ENCODE measurements at regions not wholly inside any gene's neighbourhood (a gene's known extent, or its start where the extent isn't known, plus 50 kb on each side); places are given as distances from the start of the nearest gene placed in this dataset.
"Not testable (repeated sequence)": the region's sequence is repeated elsewhere in the genome, so short reads cannot be mapped to it uniquely, and the experiment has no call there.

GRCh38 chr7:29635067-29636008 lies 71.7 kb downstream of the PRR15 start:
- H3K4me2 ChIP-seq (ENCODE audit: low read depth, low read length); H3K79me1 ChIP-seq (ENCODE audit: low read depth in 1 of 2, low read length in 2 of 2); H2BK15ac ChIP-seq (ENCODE audit: low read depth, low read length); H3K27ac ChIP-seq (ENCODE audit: insufficient read depth, low read length); H4K20me1 ChIP-seq (ENCODE audit: insufficient read depth, low read length); H4K8ac ChIP-seq (ENCODE audit: low read depth in 2 of 2, low read length in 2 of 2); H2BK5ac ChIP-seq (ENCODE audit: low read depth, low read length, poor library complexity, severe bottlenecking); H3K4ac ChIP-seq (ENCODE audit: low read depth, low read length); H3K18ac ChIP-seq (ENCODE audit: low read depth, low read length); H3K36me3 ChIP-seq (ENCODE audit: control insufficient read depth, insufficient read depth, low read length); H4K91ac ChIP-seq (ENCODE audit: insufficient read depth, low read depth, low read length); H3K23ac ChIP-seq (ENCODE audit: low read depth, low read length); BruUV-seq (replicated peaks); H3K4me1 ChIP-seq (ENCODE audit: control insufficient read depth, insufficient read depth, low read length); H3K56ac ChIP-seq (ENCODE audit: extremely low read depth, insufficient read depth, low read length); H2AK5ac ChIP-seq (ENCODE audit: low read depth, low read length); in situ Hi-C loops (cut with MboI; ENCODE audit: low sequenced_read_pairs); H2BK20ac ChIP-seq (ENCODE audit: low read depth, low read length); H4K5ac ChIP-seq (ENCODE audit: low read depth, low read length); H2BK120ac ChIP-seq (ENCODE audit: low read depth, low read length); POLR2A ChIA-PET (ENCODE audit: unreplicated experiment); H2AFZ ChIP-seq (replicated peaks; ENCODE audit: low read length, poor library complexity); H3K9ac ChIP-seq (ENCODE audit: low read depth, low read length); H3K9me1 ChIP-seq (ENCODE audit: insufficient read depth, low read length); H2AK9ac ChIP-seq (replicated peaks; ENCODE audit: low read depth, low read length, poor library complexity); H3K4me3 ChIP-seq (ENCODE audit: insufficient read depth, low read depth, low read length); H3K14ac ChIP-seq (replicated peaks; ENCODE audit: low read depth, low read length); dilution Hi-C loops (cut with HindIII; ENCODE audit: low sequenced_read_pairs, unreplicated experiment); H3K27me3 ChIP-seq (ENCODE audit: control insufficient read depth, insufficient read depth, low read length); H3K9me3 ChIP-seq (ENCODE audit: control insufficient read depth, insufficient read depth, low read length): not testable (repeated sequence)
- TF ChIP-seq RAD21 (IDR thresholded peaks at IDR 0.05; ENCODE audit: low read length): peak; percentile 39
- TF ChIP-seq, protein P1, sequence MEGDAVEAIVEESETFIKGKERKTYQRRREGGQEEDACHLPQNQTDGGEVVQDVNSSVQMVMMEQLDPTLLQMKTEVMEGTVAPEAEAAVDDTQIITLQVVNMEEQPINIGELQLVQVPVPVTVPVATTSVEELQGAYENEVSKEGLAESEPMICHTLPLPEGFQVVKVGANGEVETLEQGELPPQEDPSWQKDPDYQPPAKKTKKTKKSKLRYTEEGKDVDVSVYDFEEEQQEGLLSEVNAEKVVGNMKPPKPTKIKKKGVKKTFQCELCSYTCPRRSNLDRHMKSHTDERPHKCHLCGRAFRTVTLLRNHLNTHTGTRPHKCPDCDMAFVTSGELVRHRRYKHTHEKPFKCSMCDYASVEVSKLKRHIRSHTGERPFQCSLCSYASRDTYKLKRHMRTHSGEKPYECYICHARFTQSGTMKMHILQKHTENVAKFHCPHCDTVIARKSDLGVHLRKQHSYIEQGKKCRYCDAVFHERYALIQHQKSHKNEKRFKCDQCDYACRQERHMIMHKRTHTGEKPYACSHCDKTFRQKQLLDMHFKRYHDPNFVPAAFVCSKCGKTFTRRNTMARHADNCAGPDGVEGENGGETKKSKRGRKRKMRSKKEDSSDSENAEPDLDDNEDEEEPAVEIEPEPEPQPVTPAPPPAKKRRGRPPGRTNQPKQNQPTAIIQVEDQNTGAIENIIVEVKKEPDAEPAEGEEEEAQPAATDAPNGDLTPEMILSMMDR (conservative IDR thresholded peaks at IDR 0.05; ENCODE audit: low read depth, low read length): peak; percentile 37
- CTCF ChIA-PET: interaction anchor here (0.5 kb wide), 1 partner anchor 274 kb away, joined by 3 read pairs; no protein-coding TSS in a partner anchor
- intact Hi-C loops (cut with micrococcal nuclease): loop anchor here (5.0 kb wide), 2 partner anchors 287 to 427 kb away; no protein-coding TSS in a partner anchor
- ATAC-seq (ENCODE audit: low read depth) (peak; percentile 77), DNase-seq (peak; percentile 31)
- WGBS, 2 experiments (ENCODE audit: extremely low coverage in 2 of 2, insufficient read length in 1 of 2): 60% methylated on average over 1 of the region's 5 CpGs; no CpG with 5 or more reads in 1 of the 2 experiments
